ENCODE measurements at regions not wholly inside any gene's neighbourhood (a gene's known extent, or its start where the extent isn't known, plus 50 kb on each side); places are given as distances from the start of the nearest gene placed in this dataset.

GRCh38 chr20:58028123-58028522, 200.3 kb downstream of the ANKRD60 start:
- no peak overlapping the region for H3K4me3 ChIP-seq (ENCODE audit: extremely low read depth in 1 of 4, insufficient read depth in 2 of 4, low read depth in 3 of 4, low read length in 4 of 4)
- ChIA-PET POLR2A (ENCODE audit: partially characterized antibody) (no interaction called here), CTCF (ENCODE audit: partially characterized antibody) (interaction anchor here (0.8 to 2.5 kb wide), 22 partner anchors 9 to 373 kb away, joined by 3 to 10 read pairs (median 4); no protein-coding TSS in a partner anchor)
- no peaks in the 10 kb centered on the region; a peak in 2 of 7 replicates for H3K27me3 ChIP-seq (replicated peaks in 1 of 4; ENCODE audit: control insufficient read depth in 3 of 4, extremely low read depth in 1 of 4, insufficient read depth in 3 of 4, low read length in 3 of 4)
- H3K23me2 ChIP-seq (ENCODE audit: low read depth, low read length): 0 out of 2 replicates have a peak, but pooled peaks cover 2% of the 10 kb centered on the region
- FAIRE-seq (no peak), DNase-seq (ENCODE audit: low read depth in 1 of 2, low spot score in 2 of 2) (peak in 1 of 2 experiments; percentile 76)
- no peaks in the 10 kb centered on the region for H3K36me3 ChIP-seq (ENCODE audit: control insufficient read depth in 2 of 4, insufficient read depth in 4 of 4, low read length in 3 of 4)
- H3K9me3 ChIP-seq (ENCODE audit: insufficient read depth in 2 of 2, low read depth in 1 of 2, low read length in 1 of 2): no peaks in the 10 kb centered on the region
- no peak overlapping the region for H2BK20ac ChIP-seq (ENCODE audit: low read length)
- no peak for TF ChIP-seq TAF7 (optimal IDR thresholded peaks at IDR 0.05; ENCODE audit: borderline replicate concordance, low read depth, low read length)
- TF ChIP-seq CTCF (IDR thresholded peaks at IDR 0.05; ENCODE audit: control extremely low read depth in 1 of 3, insufficient read depth in 1 of 3, low read depth in 1 of 3, low read length in 3 of 3): peak; percentile 60 to 74 (median 63)
- peak; percentile 75 to 81 for TF ChIP-seq RAD21 (IDR thresholded peaks at IDR 0.05 in 1 of 2, conservative IDR thresholded peaks at IDR 0.05 in 1 of 2; ENCODE audit: low read depth in 2 of 2, low read length in 2 of 2)
- H2BK15ac ChIP-seq (ENCODE audit: low read length): no peak overlapping the region
- H2AK5ac ChIP-seq (ENCODE audit: low read depth, low read length): no peak overlapping the region
- H2BK12ac ChIP-seq (ENCODE audit: low read depth, low read length): no peak overlapping the region
- H3K23ac ChIP-seq (ENCODE audit: insufficient read length): no peak overlapping the region
- H2BK120ac ChIP-seq (replicated peaks; ENCODE audit: low read depth, low read length): no peak overlapping the region
- H3K4me1 ChIP-seq (replicated peaks in 1 of 4; ENCODE audit: control insufficient read depth in 3 of 4, insufficient read depth in 4 of 4, low read length in 3 of 4): no peaks in the 10 kb centered on the region
- H3K14ac ChIP-seq (ENCODE audit: insufficient read length): no peak overlapping the region
- H3K56ac ChIP-seq (replicated peaks; ENCODE audit: insufficient read length, low read depth, low read length): no peak overlapping the region
- H3K79me1 ChIP-seq (ENCODE audit: low read depth, low read length): no peaks in the 10 kb centered on the region
- no peak overlapping the region for H3K4me2 ChIP-seq (ENCODE audit: insufficient read depth in 1 of 2, low read depth in 2 of 2, low read length in 2 of 2)
- no peak overlapping the region for H2BK5ac ChIP-seq (ENCODE audit: low read depth, low read length)
- no peak overlapping the region for H4K91ac ChIP-seq (replicated peaks; ENCODE audit: insufficient read length, low read length)
- no peaks in the 10 kb centered on the region for H4K20me1 ChIP-seq (replicated peaks in 1 of 2; ENCODE audit: control insufficient read depth in 1 of 2, insufficient read depth in 2 of 2, low read length in 2 of 2)
- no peak overlapping the region for H4K8ac ChIP-seq (ENCODE audit: extremely low read depth, insufficient read depth, low read length)
- H4K5ac ChIP-seq (ENCODE audit: insufficient read length, low read depth, low read length): no peak overlapping the region
- no peak overlapping the region for H3K4ac ChIP-seq (replicated peaks; ENCODE audit: insufficient read length, low read depth, low read length)
- no peak overlapping the region for H3K9ac ChIP-seq (replicated peaks in 1 of 4; ENCODE audit: extremely low read depth in 1 of 4, low read depth in 3 of 4, low read length in 3 of 4)
- H2AFZ ChIP-seq (ENCODE audit: low read length): 0 out of 2 replicates have a peak overlapping the region, but pooled peaks have one; percentile 73
- no peaks in the 10 kb centered on the region for H3K79me2 ChIP-seq (ENCODE audit: control insufficient read depth in 1 of 2, insufficient read depth in 2 of 2, low read length in 2 of 2)
- H3K18ac ChIP-seq (ENCODE audit: extremely low read depth, low read length): no peak overlapping the region
- WGBS, 2 experiments (ENCODE audit: extremely low coverage in 1 of 2, insufficient coverage in 1 of 2, insufficient read length in 1 of 2, insufficient replicate concordance in 2 of 2, low coverage in 1 of 2, low lambda C conversion rate in 2 of 2, missing lambda C conversion rate in 1 of 2): 50% methylated on average over 3 of the region's 3 CpGs; no CpG with 5 or more reads in 1 of the 2 experiments
- no peak overlapping the region for H3K27ac ChIP-seq (ENCODE audit: low read depth, low read length)

Data from H1 (cell line).